Activated CD8-positive, alpha-beta memory T cell treated with anti-CD3 and anti-CD28 coated beads, Interleukin-2, amount 50 U/mL, for 4 hours (primary cell): ENCODE measurements at regions not wholly inside any gene's neighbourhood (a gene's known extent, or its start where the extent isn't known, plus 50 kb on each side); places are given as distances from the start of the nearest gene placed in this dataset.
"Not testable (repeated sequence)": the region's sequence is repeated elsewhere in the genome, so short reads cannot be mapped to it uniquely, and the experiment has no call there.

Experiments
- DNase-seq: peaks from one replicate; pipeline ENCODE4 v3.0.0-alpha.2; 2020

GRCh38 chr10:113474752-113475151 lies 78.1 kb upstream of the HABP2 start:
- no peak for DNase-seq

- DNase-seq = no peak
Measured at GRCh38 chr10:113475381-113475807, 77.5 kb upstream of the HABP2 start.

GRCh38 chr10:113476191-113476590 lies 76.7 kb upstream of the HABP2 start:
- DNase-seq = no peak

- no peak for DNase-seq
Measured at GRCh38 chr10:113476673-113477072, 76.2 kb upstream of the HABP2 start.

GRCh38 chr10:113477451-113477850 lies 75.4 kb upstream of the HABP2 start:
- no peak for DNase-seq

GRCh38 chr10:113479346-113480080 lies 73.3 kb upstream of the HABP2 start:
- DNase-seq = no peak

- DNase-seq = no peak
Measured at GRCh38 chr10:113480081-113480360, 72.8 kb upstream of the HABP2 start.

GRCh38 chr10:113480851-113481502 lies 71.9 kb upstream of the HABP2 start:
- DNase-seq = no peak

- no peak for DNase-seq
Measured at GRCh38 chr10:113484487-113484886, 68.4 kb upstream of the HABP2 start.

- DNase-seq = no peak
Measured at GRCh38 chr10:113485736-113486135, 67.1 kb upstream of the HABP2 start.

- no peak for DNase-seq
Measured at GRCh38 chr10:113486531-113486930, 66.3 kb upstream of the HABP2 start.

- DNase-seq = no peak
Measured at GRCh38 chr10:113487154-113487553, 65.7 kb upstream of the HABP2 start.

GRCh38 chr10:113488186-113488585 lies 64.7 kb upstream of the HABP2 start:
- no peak for DNase-seq

GRCh38 chr10:113489522-113489921 lies 63.3 kb upstream of the HABP2 start:
- DNase-seq = not testable (repeated sequence)

- no peak for DNase-seq
Measured at GRCh38 chr10:113491967-113492565, 60.8 kb upstream of the HABP2 start.

GRCh38 chr10:113493195-113493594 lies 59.7 kb upstream of the HABP2 start:
- DNase-seq = no peak

- DNase-seq = no peak
Measured at GRCh38 chr10:113493882-113494301, 59.0 kb upstream of the HABP2 start.

GRCh38 chr10:113494761-113495160 lies 58.1 kb upstream of the HABP2 start:
- no peak for DNase-seq

GRCh38 chr10:113495553-113495952 lies 57.3 kb upstream of the HABP2 start:
- DNase-seq = no peak

- no peak for DNase-seq
Measured at GRCh38 chr10:113496111-113497109, 56.4 kb upstream of the HABP2 start.

- no peak for DNase-seq
Measured at GRCh38 chr10:113497198-113497597, 55.7 kb upstream of the HABP2 start.

GRCh38 chr10:113498997-113499396 lies 53.9 kb upstream of the HABP2 start:
- DNase-seq = no peak

- no peak for DNase-seq
Measured at GRCh38 chr10:113499806-113500205, 53.0 kb upstream of the HABP2 start.
